ENCODE measurements at regions not wholly inside any gene's neighbourhood (a gene's known extent, or its start where the extent isn't known, plus 50 kb on each side); places are given as distances from the start of the nearest gene placed in this dataset.

DNA sequence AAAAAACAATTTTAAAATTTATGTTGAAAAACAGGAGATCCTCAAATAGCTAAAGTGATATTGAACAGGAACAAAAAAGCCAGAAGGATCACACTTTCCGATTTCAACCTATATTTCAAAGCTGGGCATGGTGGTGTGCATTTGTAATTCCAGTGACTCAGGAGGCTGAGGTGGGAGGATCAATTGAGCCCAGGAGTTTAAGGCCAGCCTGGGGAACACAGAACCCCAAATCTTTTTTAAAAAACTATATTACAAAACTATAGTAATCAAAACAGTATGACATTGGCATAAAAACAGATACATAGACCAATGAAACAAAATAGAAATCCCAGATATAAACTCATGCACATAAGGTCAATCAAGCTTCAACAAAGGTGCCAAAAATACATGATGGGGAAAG is 68.4 kb downstream of the MEX3B start:
- TF ChIP-seq, protein P1, sequence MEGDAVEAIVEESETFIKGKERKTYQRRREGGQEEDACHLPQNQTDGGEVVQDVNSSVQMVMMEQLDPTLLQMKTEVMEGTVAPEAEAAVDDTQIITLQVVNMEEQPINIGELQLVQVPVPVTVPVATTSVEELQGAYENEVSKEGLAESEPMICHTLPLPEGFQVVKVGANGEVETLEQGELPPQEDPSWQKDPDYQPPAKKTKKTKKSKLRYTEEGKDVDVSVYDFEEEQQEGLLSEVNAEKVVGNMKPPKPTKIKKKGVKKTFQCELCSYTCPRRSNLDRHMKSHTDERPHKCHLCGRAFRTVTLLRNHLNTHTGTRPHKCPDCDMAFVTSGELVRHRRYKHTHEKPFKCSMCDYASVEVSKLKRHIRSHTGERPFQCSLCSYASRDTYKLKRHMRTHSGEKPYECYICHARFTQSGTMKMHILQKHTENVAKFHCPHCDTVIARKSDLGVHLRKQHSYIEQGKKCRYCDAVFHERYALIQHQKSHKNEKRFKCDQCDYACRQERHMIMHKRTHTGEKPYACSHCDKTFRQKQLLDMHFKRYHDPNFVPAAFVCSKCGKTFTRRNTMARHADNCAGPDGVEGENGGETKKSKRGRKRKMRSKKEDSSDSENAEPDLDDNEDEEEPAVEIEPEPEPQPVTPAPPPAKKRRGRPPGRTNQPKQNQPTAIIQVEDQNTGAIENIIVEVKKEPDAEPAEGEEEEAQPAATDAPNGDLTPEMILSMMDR (conservative IDR thresholded peaks at IDR 0.05; ENCODE audit: low read depth in 2 of 2), result no peak
- no peak for TF ChIP-seq EZH2 (IDR thresholded peaks at IDR 0.05; ENCODE audit: low read depth, unreplicated experiment)
- no peak for TF ChIP-seq JUNB (IDR thresholded peaks at IDR 0.05; ENCODE audit: unreplicated experiment)
- TF ChIP-seq EZH2phosphoT487 (IDR thresholded peaks at IDR 0.05; ENCODE audit: unreplicated experiment), result no peak
- TF ChIP-seq POLR2AphosphoS5 (IDR thresholded peaks at IDR 0.05; ENCODE audit: low read depth), result no peak
- TF ChIP-seq, protein P2, sequence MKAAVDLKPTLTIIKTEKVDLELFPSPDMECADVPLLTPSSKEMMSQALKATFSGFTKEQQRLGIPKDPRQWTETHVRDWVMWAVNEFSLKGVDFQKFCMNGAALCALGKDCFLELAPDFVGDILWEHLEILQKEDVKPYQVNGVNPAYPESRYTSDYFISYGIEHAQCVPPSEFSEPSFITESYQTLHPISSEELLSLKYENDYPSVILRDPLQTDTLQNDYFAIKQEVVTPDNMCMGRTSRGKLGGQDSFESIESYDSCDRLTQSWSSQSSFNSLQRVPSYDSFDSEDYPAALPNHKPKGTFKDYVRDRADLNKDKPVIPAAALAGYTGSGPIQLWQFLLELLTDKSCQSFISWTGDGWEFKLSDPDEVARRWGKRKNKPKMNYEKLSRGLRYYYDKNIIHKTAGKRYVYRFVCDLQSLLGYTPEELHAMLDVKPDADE (IDR thresholded peaks at IDR 0.05), result no peak
- TF ChIP-seq CREB1 (CRISPR knock-in tag; IDR thresholded peaks at IDR 0.05; ENCODE audit: low read depth), result no peak
- TF ChIP-seq, protein P3, sequence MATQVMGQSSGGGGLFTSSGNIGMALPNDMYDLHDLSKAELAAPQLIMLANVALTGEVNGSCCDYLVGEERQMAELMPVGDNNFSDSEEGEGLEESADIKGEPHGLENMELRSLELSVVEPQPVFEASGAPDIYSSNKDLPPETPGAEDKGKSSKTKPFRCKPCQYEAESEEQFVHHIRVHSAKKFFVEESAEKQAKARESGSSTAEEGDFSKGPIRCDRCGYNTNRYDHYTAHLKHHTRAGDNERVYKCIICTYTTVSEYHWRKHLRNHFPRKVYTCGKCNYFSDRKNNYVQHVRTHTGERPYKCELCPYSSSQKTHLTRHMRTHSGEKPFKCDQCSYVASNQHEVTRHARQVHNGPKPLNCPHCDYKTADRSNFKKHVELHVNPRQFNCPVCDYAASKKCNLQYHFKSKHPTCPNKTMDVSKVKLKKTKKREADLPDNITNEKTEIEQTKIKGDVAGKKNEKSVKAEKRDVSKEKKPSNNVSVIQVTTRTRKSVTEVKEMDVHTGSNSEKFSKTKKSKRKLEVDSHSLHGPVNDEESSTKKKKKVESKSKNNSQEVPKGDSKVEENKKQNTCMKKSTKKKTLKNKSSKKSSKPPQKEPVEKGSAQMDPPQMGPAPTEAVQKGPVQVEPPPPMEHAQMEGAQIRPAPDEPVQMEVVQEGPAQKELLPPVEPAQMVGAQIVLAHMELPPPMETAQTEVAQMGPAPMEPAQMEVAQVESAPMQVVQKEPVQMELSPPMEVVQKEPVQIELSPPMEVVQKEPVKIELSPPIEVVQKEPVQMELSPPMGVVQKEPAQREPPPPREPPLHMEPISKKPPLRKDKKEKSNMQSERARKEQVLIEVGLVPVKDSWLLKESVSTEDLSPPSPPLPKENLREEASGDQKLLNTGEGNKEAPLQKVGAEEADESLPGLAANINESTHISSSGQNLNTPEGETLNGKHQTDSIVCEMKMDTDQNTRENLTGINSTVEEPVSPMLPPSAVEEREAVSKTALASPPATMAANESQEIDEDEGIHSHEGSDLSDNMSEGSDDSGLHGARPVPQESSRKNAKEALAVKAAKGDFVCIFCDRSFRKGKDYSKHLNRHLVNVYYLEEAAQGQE (IDR thresholded peaks at IDR 0.05; ENCODE audit: unreplicated experiment), result no peak
- TF ChIP-seq ZNF114 (CRISPR knock-in tag; IDR thresholded peaks at IDR 0.05), result no peak
- no peak for TF ChIP-seq STAT1 (IDR thresholded peaks at IDR 0.05; ENCODE audit: unreplicated experiment)
- TF ChIP-seq NANOG (IDR thresholded peaks at IDR 0.05; ENCODE audit: borderline replicate concordance), result no peak
- no peak for TF ChIP-seq ZNF331 (CRISPR knock-in tag; IDR thresholded peaks at IDR 0.05; ENCODE audit: low read depth)

Measured in GM23338 (cell line).